AG09319 (cell line): ENCODE measurements at regions not wholly inside any gene's neighbourhood (a gene's known extent, or its start where the extent isn't known, plus 50 kb on each side); places are given as distances from the start of the nearest gene placed in this dataset.

Experiments used
- DNase-seq: peaks from one replicate; pipeline ENCODE4 v3.0.0-alpha.2; 2010; ENCODE audit warnings: low read depth; ENCODE audit errors: extremely low read depth
- TF ChIP-seq, protein P1 (sequence below): IDR thresholded peaks from 2 replicates; pipeline ENCODE4 v1.5.1; 2011; ENCODE audit warnings: low read depth, mild to moderate bottlenecking, inconsistent platforms, low read length, moderate library complexity

DNA sequence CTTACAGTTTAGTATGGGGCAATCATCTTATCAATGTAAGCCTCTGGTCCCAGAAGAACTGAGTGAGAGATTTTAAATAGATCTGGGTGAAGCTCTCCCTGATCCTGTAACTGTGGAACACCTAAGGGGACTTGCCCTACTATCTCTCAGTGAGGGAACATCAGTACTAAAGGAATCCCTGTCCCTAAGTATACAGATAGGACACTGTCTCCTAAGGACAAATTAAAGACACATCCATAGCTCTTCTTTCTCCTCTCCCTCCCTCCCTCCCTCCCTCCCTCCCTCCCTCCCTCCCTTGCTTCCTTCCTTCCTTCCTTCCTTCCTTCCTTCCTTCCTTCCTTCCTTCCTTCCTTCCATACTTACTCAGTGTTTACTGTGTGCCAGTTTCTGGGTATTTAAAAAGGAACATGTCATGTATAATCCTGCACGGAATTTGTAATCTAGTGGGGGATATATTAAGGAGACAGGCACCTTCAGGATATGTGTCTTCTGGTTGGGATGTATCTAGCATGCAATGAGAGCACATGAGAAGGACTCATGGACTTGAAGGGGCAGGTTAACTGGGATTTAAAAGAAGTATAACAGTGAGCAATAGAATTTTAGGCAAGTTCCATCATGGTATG lies 222.2 kb upstream of the ATP5MC3 start:
- TF ChIP-seq, protein P1, sequence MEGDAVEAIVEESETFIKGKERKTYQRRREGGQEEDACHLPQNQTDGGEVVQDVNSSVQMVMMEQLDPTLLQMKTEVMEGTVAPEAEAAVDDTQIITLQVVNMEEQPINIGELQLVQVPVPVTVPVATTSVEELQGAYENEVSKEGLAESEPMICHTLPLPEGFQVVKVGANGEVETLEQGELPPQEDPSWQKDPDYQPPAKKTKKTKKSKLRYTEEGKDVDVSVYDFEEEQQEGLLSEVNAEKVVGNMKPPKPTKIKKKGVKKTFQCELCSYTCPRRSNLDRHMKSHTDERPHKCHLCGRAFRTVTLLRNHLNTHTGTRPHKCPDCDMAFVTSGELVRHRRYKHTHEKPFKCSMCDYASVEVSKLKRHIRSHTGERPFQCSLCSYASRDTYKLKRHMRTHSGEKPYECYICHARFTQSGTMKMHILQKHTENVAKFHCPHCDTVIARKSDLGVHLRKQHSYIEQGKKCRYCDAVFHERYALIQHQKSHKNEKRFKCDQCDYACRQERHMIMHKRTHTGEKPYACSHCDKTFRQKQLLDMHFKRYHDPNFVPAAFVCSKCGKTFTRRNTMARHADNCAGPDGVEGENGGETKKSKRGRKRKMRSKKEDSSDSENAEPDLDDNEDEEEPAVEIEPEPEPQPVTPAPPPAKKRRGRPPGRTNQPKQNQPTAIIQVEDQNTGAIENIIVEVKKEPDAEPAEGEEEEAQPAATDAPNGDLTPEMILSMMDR: no peak
- DNase-seq: no peak

DNA sequence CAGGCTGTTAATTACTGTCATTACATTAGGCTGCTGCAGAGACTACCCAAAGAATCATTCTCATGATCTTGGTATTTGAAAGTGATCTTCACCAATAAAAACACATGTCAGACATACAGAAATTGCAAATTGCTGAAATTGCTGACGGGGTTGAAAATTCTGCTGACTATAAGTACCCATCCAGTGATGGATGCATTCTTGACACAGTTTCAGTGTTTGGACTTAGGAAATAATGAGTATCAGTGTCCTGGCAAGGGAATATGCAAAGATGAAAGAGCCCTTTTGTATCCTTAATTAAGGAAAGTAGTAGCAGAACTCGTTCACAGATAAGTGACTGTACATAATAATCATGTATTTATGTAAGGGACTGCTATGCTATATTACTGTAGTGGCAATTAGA lies 221.1 kb upstream of the ATP5MC3 start:
- TF ChIP-seq, protein P1: no peak
- no peak for DNase-seq

DNA sequence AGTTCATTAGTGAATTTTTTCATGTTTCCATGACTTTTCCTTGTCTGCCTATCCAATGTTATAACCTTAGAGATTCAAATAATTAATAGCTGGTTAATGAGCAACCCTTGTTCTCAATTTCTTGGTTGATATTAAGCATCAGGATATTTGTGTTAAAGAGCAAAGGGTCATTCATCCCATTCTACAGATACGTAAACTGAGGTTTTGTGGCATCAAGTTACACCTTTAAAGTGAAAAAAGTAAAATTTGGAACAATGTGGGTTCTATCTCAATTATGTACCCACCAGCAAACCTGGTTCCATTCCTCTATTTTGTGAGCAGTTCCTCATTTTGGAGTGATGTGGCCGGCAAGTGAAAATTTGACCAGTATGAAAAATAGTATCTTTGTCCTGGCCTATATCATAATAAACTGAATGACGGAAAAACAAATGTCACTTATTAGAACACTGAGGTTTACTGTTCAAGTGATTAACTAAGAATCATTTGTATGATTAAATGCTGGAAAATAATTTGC lies 220.5 kb upstream of the ATP5MC3 start:
- no peak for DNase-seq

DNA sequence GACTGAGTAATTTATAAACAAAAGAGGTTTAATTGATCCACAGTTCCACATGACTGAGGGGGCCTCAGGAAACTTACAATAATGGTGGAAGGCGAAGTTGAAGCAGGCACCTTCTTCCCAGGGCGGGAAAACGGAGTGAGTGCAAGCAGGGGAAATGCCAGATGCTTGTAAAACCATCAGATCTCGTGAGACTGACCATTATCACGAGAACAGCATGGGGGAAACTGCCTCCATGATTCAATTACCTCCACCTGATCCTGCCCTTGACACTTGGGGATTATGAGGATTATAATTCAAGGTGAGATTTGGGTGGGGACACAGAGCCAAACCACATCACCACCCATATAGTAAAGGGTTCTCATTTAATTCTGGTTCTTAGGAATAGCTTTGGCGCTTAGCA lies 219.5 kb upstream of the ATP5MC3 start:
- TF ChIP-seq, protein P1: no peak
- no peak for DNase-seq

More for the DNA sequence above, 220.5 kb upstream of the ATP5MC3 start:
- TF ChIP-seq, protein P1: no peak

DNA sequence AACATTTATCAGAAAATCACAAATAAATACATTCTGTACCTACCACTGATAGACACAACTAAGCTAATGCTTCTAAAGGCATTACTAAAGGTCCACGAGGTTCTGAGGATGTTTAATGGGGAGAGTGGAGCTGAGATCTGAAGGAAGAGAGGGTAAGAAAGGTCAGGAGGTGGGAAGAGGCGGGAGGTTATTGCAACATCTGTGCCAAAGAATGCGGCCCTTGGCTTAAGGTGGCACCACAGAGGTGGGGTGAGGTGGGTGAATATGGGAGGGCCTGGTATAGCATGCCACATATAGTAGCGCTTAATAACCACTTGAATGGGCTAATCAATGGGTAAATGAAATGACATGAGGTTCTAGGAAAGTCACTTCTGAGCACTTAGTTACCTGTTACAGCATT lies 217.8 kb upstream of the ATP5MC3 start:
- TF ChIP-seq, protein P1: no peak
- no peak for DNase-seq

DNA sequence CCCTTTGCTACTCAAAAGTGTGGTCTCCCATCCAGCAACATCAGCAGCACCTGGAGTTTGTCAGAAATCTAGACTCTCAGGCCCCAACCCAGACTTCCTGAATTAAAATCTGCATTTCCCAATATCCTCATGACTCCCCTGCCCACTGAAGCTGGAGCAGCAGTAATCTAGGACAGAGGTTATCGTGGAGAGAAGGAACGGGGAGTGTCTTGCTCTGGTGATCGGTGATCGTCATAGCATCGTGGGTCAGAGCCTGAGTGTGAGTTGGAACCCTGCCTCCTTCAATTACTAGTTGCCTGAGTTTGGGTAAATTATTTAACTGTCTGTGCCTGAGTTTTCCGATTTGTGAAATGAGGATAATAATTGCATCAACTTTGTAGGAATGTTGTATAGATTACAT lies 217.3 kb upstream of the ATP5MC3 start:
- no peak for DNase-seq
- TF ChIP-seq, protein P1: no peak

DNA sequence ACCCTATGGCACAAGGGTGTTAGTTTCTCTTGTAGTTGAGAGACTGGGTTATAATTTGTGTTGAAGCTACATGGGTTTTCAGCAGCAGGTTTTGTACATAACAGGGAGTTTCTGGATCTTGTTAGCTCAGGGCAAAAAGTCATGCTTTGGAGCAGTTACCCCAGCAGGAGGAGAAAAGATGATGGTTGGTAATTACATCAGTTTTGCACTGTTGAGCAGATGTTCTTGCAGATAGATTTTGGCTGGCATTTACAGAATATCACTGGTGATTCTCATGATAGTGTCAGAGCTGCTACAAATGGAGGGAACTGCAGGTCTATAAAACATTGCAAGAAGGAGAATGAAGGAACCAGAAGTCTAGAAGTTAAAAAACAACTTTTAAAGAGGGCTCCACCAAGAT lies 215.2 kb upstream of the ATP5MC3 start:
- no peak for DNase-seq
- TF ChIP-seq, protein P1: no peak
